ENCODE measurements at regions not wholly inside any gene's neighbourhood (a gene's known extent, or its start where the extent isn't known, plus 50 kb on each side); places are given as distances from the start of the nearest gene placed in this dataset.

- peaks cover 23% of the 10 kb centered on the region for H3K9me3 Mint-ChIP-seq
- H3K4me3 Mint-ChIP-seq, result no peak overlapping the region
- TF ChIP-seq E2F1 (CRISPR knock-in tag; IDR thresholded peaks at IDR 0.05) (no peak), JUN (CRISPR knock-in tag; IDR thresholded peaks at IDR 0.05) (no peak), MXD4 (CRISPR knock-in tag; IDR thresholded peaks at IDR 0.05; ENCODE audit: borderline replicate concordance) (no peak), ZNF263 (CRISPR knock-in tag; IDR thresholded peaks at IDR 0.05; ENCODE audit: low read depth) (no peak)
- peaks cover 65% of the 10 kb centered on the region for H3K4me1 Mint-ChIP-seq
- H3K27ac Mint-ChIP-seq, result no peak overlapping the region
- ATAC-seq, result no peak
- H3K36me3 Mint-ChIP-seq, result peaks cover 13% of the 10 kb centered on the region
- no peak for DNase-seq (ENCODE audit: low spot score)
- CTCF ChIA-PET, result no interaction called here
- no peaks in the 10 kb centered on the region; the same call in 1 of the 2 replicates for H3K27me3 Mint-ChIP-seq (ENCODE audit: low read depth)
- POLR2A ChIA-PET, result no interaction called here
These were observed 291.7 kb downstream of the GPD2 start for GRCh38 chr2:156727867-156728266.

DNA sequence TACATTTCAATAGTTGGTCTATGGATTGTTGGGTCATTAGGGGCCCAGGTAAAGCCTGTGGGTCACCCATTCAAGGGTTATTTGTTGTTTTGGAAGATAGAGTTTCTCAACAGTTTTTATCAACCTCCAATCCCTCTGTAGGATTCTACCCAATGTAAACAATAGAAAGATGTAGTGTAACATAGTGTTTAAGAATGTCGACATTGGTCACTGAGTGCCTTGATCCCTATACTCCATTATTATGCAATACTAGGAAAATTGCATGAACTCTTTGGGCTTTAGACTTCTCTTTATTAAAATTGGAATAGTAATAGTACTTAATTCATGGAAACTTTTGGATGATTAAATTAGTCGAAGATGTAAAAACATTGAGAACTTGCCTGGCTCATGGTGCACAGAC lies 292.1 kb downstream of the GPD2 start:
- Mint-ChIP-seq H3K27ac (no peak overlapping the region), H3K9me3 (peaks cover 23% of the 10 kb centered on the region), H3K4me3 (no peak overlapping the region), H3K36me3 (peaks cover 13% of the 10 kb centered on the region), H3K27me3 (ENCODE audit: low read depth) (no peaks in the 10 kb centered on the region; the same call in 1 of the 2 replicates), H3K4me1 (peaks cover 61% of the 10 kb centered on the region)
- ATAC-seq (no peak), DNase-seq (ENCODE audit: low spot score) (no peak)
- ChIA-PET POLR2A (no interaction called here), CTCF (no interaction called here)
- TF ChIP-seq CBFB (CRISPR knock-in tag; IDR thresholded peaks at IDR 0.05; ENCODE audit: low read depth), result no peak
- no peak for TF ChIP-seq OVOL2 (CRISPR knock-in tag; IDR thresholded peaks at IDR 0.05; ENCODE audit: borderline replicate concordance)
- TF ChIP-seq, protein P1, sequence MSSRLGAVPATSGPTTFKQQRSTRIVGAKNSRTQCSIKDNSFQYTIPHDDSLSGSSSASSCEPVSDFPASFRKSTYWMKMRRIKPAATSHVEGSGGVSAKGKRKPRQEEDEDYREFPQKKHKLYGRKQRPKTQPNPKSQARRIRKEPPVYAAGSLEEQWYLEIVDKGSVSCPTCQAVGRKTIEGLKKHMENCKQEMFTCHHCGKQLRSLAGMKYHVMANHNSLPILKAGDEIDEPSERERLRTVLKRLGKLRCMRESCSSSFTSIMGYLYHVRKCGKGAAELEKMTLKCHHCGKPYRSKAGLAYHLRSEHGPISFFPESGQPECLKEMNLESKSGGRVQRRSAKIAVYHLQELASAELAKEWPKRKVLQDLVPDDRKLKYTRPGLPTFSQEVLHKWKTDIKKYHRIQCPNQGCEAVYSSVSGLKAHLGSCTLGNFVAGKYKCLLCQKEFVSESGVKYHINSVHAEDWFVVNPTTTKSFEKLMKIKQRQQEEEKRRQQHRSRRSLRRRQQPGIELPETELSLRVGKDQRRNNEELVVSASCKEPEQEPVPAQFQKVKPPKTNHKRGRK (CRISPR knock-in tag; IDR thresholded peaks at IDR 0.05; ENCODE audit: borderline replicate concordance), result no peak
- no peak for TF ChIP-seq ZNF219 (CRISPR knock-in tag; IDR thresholded peaks at IDR 0.05; ENCODE audit: borderline replicate concordance)
- TF ChIP-seq, protein P2, sequence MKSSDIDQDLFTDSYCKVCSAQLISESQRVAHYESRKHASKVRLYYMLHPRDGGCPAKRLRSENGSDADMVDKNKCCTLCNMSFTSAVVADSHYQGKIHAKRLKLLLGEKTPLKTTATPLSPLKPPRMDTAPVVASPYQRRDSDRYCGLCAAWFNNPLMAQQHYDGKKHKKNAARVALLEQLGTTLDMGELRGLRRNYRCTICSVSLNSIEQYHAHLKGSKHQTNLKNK (CRISPR knock-in tag; IDR thresholded peaks at IDR 0.05), result no peak
- TF ChIP-seq GRHL2 (CRISPR knock-in tag; IDR thresholded peaks at IDR 0.05; ENCODE audit: insufficient replicate concordance, severe bottlenecking), result no peak
- no peak for TF ChIP-seq MAX (CRISPR knock-in tag; IDR thresholded peaks at IDR 0.05)
- TF ChIP-seq, protein P3, sequence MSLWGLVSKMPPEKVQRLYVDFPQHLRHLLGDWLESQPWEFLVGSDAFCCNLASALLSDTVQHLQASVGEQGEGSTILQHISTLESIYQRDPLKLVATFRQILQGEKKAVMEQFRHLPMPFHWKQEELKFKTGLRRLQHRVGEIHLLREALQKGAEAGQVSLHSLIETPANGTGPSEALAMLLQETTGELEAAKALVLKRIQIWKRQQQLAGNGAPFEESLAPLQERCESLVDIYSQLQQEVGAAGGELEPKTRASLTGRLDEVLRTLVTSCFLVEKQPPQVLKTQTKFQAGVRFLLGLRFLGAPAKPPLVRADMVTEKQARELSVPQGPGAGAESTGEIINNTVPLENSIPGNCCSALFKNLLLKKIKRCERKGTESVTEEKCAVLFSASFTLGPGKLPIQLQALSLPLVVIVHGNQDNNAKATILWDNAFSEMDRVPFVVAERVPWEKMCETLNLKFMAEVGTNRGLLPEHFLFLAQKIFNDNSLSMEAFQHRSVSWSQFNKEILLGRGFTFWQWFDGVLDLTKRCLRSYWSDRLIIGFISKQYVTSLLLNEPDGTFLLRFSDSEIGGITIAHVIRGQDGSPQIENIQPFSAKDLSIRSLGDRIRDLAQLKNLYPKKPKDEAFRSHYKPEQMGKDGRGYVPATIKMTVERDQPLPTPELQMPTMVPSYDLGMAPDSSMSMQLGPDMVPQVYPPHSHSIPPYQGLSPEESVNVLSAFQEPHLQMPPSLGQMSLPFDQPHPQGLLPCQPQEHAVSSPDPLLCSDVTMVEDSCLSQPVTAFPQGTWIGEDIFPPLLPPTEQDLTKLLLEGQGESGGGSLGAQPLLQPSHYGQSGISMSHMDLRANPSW (CRISPR knock-in tag; conservative IDR thresholded peaks at IDR 0.05; ENCODE audit: low read depth), result no peak
- TF ChIP-seq NR3C1 (CRISPR knock-in tag; conservative IDR thresholded peaks at IDR 0.05; ENCODE audit: low read depth), result no peak
- TF ChIP-seq NFYB (CRISPR knock-in tag; conservative IDR thresholded peaks at IDR 0.05; ENCODE audit: low read depth), result no peak
- TF ChIP-seq ETV6 (CRISPR knock-in tag; IDR thresholded peaks at IDR 0.05), result no peak
- no peak for TF ChIP-seq USF1 (CRISPR knock-in tag; IDR thresholded peaks at IDR 0.05)
- no peak for TF ChIP-seq RELA (CRISPR knock-in tag; IDR thresholded peaks at IDR 0.05; ENCODE audit: borderline replicate concordance)
- TF ChIP-seq ARID4B (CRISPR knock-in tag; IDR thresholded peaks at IDR 0.05; ENCODE audit: borderline replicate concordance), result no peak
- no peak for TF ChIP-seq NR2C2 (CRISPR knock-in tag; IDR thresholded peaks at IDR 0.05)
- no peak for TF ChIP-seq RORB (CRISPR knock-in tag; IDR thresholded peaks at IDR 0.05)
- TF ChIP-seq SOX15 (CRISPR knock-in tag; IDR thresholded peaks at IDR 0.05), result no peak
- TF ChIP-seq ZNF396 (CRISPR knock-in tag; IDR thresholded peaks at IDR 0.05; ENCODE audit: borderline replicate concordance), result no peak
